Ovary (tissue), 7 donors: ENCODE measurements at regions not wholly inside any gene's neighbourhood (a gene's known extent, or its start where the extent isn't known, plus 50 kb on each side); places are given as distances from the start of the nearest gene placed in this dataset.
"Not testable (repeated sequence)": the region's sequence is repeated elsewhere in the genome, so short reads cannot be mapped to it uniquely, and the experiment has no call there.

Source experiments
- DNase-seq, 5 donors: peaks; one replicate each; pipeline ENCODE4 v3.0.0-alpha.2; 2019 to 2020
- H3K27ac ChIP-seq, 2 donors: fragments of 200-600 bp; one replicate each; pipeline versions ENCODE4 v1.5.1 to v1.8.0; 2019 to 2022
- H3K27me3 ChIP-seq: fragments of 200-600 bp; one replicate; pipeline ENCODE4 v1.8.0; 2022
- H3K36me3 ChIP-seq: fragments of 200-600 bp; sonication (generic); one replicate; pipeline ENCODE4 v1.5.1; 2019
- H3K4me1 ChIP-seq: one replicate; pipeline ENCODE4 v1.8.1; 2013; ENCODE audit warnings: mild to moderate bottlenecking, moderate library complexity; ENCODE audit not compliant: insufficient read depth
- H3K4me3 ChIP-seq: fragments of 200-600 bp; sonication (generic); one replicate; pipeline ENCODE4 v1.5.1; 2017
- H3K9me3 ChIP-seq, 2 donors: fragments of 200-600 bp in 1 of 2; sonication (generic) in 1 of 2; one replicate each; pipeline versions ENCODE4 v1.5.1 to v1.8.1; 2013 to 2019; ENCODE audit warnings: mild to moderate bottlenecking in 1 of 2, moderate library complexity in 1 of 2
- EP300 ChIP-seq: sonication (generic); formaldehyde crosslinking; IDR thresholded peaks from one replicate; pipeline ENCODE4 v1.6.1; 2017; ENCODE audit warnings: antibody characterized with exemption
- POLR2A ChIP-seq: fragments of 450-650 bp; IDR thresholded peaks from one replicate; pipeline ENCODE4 v1.6.1; 2017; ENCODE audit warnings: antibody characterized with exemption, mild to moderate bottlenecking, moderate library complexity
- WGBS, 3 donors: extraction: QIAGEN DNeasy Blood & Tissue Kit in 1 of 3; methylation state at CpG; one replicate each; pipeline versions ENCODE4 v1.1.5 to v1.1.7; 2013 to 2017; 5-methylcytosine and 5-hydroxymethylcytosine counted together
- intact Hi-C, 4 donors: fragments of 100-400 bp; cut with DNase I; formaldehyde crosslinking; loops; one replicate each; pipeline versions ENCODE4 v1.11.0 to v1.15.1; 2022 to 2023
- TF ChIP-seq, protein P1 (sequence below), 3 donors: fragments of 450-650 bp in 2 of 3; fragments of 200-600 bp in 1 of 3; IDR thresholded peaks; one replicate each; pipeline versions ENCODE4 v1.5.1 to v1.8.0; 2016 to 2022; ENCODE audit warnings: antibody characterized with exemption in 3 of 3, mild to moderate bottlenecking in 1 of 3
- donor health status: DM: no; HTN: no; CAD: no; lungs with moderate emphysema.
- donor health status: DM: no; HTN: no; CAD: no.
- donor health status: Bipolar disorder and iron deficiency.
- donor health status: DM: no; HTN: no; CAD: no.
- donor health status: DM: yes; HTN: yes; CAD: no.

DNA sequence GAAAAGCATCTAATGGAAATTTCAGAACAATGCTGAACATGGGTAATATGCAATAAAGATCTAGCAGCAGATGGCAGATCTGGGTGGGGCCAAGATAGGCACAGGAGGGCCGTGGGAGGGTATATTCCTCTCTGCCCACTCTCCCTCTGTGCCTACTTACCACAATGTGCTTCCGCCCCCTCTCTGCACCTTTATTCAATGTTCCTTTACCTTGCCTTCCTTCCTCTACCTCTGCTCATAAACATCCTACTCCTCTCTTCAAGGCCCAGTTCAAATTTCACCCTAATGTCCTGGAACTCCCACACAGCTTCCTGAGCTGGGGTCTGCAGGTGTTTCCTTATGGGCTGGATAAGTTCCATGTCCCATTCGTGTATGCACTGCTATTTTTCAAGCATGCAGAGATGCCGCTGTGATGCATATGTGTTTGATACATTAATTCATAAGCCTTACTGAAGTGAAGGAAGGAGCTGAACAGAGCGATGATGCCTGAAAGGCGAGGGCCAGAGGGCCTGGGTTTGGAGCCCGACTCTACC is 65.6 kb upstream of the EDEM3 start:
- WGBS, 3 donors, result 81 to 90% (median 83%) methylated on average over 7 of the region's 7 CpGs
- TF ChIP-seq, protein P1, sequence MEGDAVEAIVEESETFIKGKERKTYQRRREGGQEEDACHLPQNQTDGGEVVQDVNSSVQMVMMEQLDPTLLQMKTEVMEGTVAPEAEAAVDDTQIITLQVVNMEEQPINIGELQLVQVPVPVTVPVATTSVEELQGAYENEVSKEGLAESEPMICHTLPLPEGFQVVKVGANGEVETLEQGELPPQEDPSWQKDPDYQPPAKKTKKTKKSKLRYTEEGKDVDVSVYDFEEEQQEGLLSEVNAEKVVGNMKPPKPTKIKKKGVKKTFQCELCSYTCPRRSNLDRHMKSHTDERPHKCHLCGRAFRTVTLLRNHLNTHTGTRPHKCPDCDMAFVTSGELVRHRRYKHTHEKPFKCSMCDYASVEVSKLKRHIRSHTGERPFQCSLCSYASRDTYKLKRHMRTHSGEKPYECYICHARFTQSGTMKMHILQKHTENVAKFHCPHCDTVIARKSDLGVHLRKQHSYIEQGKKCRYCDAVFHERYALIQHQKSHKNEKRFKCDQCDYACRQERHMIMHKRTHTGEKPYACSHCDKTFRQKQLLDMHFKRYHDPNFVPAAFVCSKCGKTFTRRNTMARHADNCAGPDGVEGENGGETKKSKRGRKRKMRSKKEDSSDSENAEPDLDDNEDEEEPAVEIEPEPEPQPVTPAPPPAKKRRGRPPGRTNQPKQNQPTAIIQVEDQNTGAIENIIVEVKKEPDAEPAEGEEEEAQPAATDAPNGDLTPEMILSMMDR (IDR thresholded peaks at IDR 0.05), result no peak
- TF ChIP-seq EP300, result no peak
- no peak for TF ChIP-seq POLR2A
- Histone ChIP-seq H3K36me3 (no peaks in the 10 kb centered on the region), H3K27me3 (no peaks in the 10 kb centered on the region), H3K9me3 (no peaks in the 10 kb centered on the region), H3K4me1 (no peaks in the 10 kb centered on the region), H3K4me3 (no peak overlapping the region), H3K27ac (no peak overlapping the region)
- intact Hi-C loops, result no loop called here
- no peak for DNase-seq

DNA sequence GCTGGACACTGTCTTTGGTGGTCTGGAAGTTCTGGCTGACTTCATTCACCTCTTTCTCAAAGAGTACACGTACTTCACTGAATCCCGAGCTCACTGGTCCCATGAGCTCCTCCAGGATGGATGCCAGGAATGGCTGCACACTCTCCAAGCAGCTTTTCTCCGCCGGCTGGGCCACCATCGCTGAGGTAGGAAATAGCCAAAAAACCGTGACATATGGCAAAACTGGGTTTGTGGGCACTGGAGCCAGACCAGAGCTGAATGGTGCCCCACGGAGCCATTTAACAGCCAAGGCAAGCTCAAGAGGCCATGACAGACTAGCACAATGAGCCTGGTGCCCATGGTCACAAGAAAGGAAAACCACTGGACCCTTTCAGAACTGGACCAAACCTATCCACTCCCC is 64.0 kb upstream of the EDEM3 start:
- TF ChIP-seq, protein P1 (IDR thresholded peaks at IDR 0.05), result no peak
- TF ChIP-seq EP300, result no peak
- no peak for TF ChIP-seq POLR2A
- WGBS, 3 donors, result 91 to 96% (median 94%) methylated on average over 7 of the region's 7 CpGs
- intact Hi-C loops, result no loop called here

DNA sequence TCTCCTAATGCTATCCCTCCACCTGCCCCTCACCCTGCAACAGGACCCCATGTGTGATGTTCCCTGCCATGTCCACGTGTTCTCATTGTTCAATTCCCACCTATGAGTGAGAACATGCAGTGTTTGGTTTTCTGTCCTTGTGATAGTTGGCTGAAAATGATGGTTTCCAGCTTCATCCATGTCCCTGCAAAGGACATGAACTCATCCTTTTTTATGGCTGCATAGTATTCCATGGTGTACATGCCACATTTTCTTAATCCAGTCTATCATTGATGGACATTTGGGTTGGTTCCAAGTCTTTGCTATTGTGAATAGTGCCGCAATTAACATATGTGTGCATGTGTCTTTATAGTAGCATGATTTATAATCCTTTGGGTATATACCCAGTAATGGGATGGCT is 62.3 kb upstream of the EDEM3 start:
- DNase-seq, intact Hi-C loops, H3K4me1 ChIP-seq, H3K27ac ChIP-seq, H3K9me3 ChIP-seq, H3K27me3 ChIP-seq, H3K36me3 ChIP-seq, H3K4me3 ChIP-seq: not testable (repeated sequence)
- 48 to 84% (median 68%) methylated on average over 2 of the region's 2 CpGs for WGBS, 3 donors

More for the DNA sequence above, 64.0 kb upstream of the EDEM3 start:
- Histone ChIP-seq H3K36me3 (no peaks in the 10 kb centered on the region), H3K9me3 (no peaks in the 10 kb centered on the region), H3K4me1 (no peaks in the 10 kb centered on the region), H3K27me3 (no peaks in the 10 kb centered on the region), H3K4me3 (no peak overlapping the region), H3K27ac (no peak overlapping the region)
- DNase-seq, result no peak

DNA sequence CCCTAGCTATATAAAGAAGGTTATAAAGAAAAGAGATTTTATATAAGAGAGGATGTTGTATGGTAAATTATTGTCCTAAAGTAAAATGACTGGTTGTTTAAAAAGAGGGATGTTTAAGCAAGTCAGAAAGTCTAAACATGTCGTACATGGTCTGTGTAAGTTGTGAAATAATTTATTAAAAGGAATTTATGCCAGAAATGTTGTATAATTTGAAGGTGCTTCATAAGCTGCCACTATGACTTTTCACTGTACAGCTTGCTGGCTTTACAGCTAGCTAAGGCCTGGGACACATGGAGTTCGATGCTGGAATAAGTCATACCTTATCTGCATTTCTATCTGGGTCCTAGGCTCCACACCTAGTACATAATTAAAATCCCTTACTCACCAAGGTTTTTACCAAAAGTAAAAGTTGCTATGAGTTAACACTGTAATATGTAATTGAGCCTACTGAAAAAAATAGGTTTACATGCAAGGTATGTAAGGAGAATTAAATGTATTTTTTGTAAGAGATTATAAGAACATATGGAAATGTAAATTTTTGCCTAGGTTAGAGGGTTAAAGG is 59.0 kb upstream of the EDEM3 start:
- Histone ChIP-seq H3K27ac (no peak overlapping the region), H3K4me3 (no peak overlapping the region), H3K36me3 (no peaks in the 10 kb centered on the region), H3K4me1 (no peaks in the 10 kb centered on the region), H3K27me3 (no peaks in the 10 kb centered on the region), H3K9me3 (no peaks in the 10 kb centered on the region)
- no peak for DNase-seq
- TF ChIP-seq EP300 (no peak), POLR2A (no peak)
- TF ChIP-seq, protein P1 (IDR thresholded peaks at IDR 0.05), result no peak
- 92 to 93% (median 93%) methylated on average over 2 of the region's 2 CpGs for whole genome bisulfite sequencing, 3 donors
- intact Hi-C loops, result no loop called here

DNA sequence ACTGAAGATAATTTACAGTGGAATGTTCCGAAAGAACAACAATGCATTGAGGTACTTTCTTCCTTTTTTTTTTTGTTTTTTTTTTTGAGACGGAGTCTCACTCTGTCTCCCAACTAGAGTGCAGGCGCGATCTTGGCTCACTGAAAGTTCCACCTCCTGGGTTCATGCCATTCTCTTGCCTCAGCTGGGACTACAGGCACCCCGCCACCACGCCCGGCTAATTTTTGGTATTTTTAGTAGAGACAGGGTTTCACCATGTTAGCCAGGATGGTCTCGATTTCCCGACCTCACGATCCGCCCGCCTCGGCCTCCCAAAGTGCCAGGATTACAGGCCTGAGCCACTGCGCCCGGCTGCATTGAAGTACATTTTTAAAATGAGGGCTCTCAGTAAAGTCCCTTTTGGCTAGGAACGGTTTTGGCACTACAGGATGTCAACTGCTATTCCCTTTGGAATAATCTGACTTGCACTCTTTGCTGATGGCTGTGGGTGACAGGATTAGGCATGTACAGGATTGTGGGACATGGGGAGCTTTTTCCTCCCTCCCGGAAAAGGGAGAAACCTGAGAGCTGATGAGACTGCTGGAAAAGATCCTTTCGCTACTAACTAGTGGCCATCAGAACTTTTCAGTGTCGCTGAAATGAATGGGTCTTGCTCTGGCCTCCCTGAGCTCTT is 56.9 kb upstream of the EDEM3 start:
- Histone ChIP-seq H3K4me1 (no peaks in the 10 kb centered on the region), H3K27ac (no peak overlapping the region), H3K36me3 (no peaks in the 10 kb centered on the region), H3K9me3 (no peaks in the 10 kb centered on the region), H3K4me3 (no peak overlapping the region), H3K27me3 (no peaks in the 10 kb centered on the region)
- TF ChIP-seq POLR2A, result no peak
- no peak for TF ChIP-seq EP300
- 81 to 91% (median 90%) methylated on average over 19 of the region's 19 CpGs for WGBS, 3 donors
- DNase-seq, result no peak
- intact Hi-C loops, result loop anchor here in 1 of 4 donors (2.0 kb wide), 1 partner anchor 161 kb away; no protein-coding TSS in a partner anchor
